HCT116 (cell line): ENCODE measurements at regions not wholly inside any gene's neighbourhood (a gene's known extent, or its start where the extent isn't known, plus 50 kb on each side); places are given as distances from the start of the nearest gene placed in this dataset.

Experiments
- CTCF ChIP-seq, 3 experiments: fragments of 200-600 bp in 1 of 3; sonication (generic) in 1 of 3; IDR thresholded peaks in 2 of 3; conservative IDR thresholded peaks in 1 of 3; 2 replicates each; pipeline ENCODE4 v1.5.1; 2012 to 2017; ENCODE audit warnings: low read depth in 2 of 3, low read length in 2 of 3, antibody characterized with exemption in 1 of 3, borderline replicate concordance in 1 of 3, control low read depth in 1 of 3, mild to moderate bottlenecking in 1 of 3, mixed read lengths in 1 of 3, mixed run types in 1 of 3, moderate library complexity in 1 of 3; ENCODE audit not compliant: insufficient read depth in 1 of 3
- EGR1 ChIP-seq: IDR thresholded peaks from 2 replicates; pipeline ENCODE4 v1.6.1; 2012; ENCODE audit warnings: low read depth

- TF ChIP-seq EGR1 (no peak), CTCF (IDR thresholded peaks at IDR 0.05 in 2 of 3, conservative IDR thresholded peaks at IDR 0.05 in 1 of 3; ENCODE audit: borderline replicate concordance in 1 of 3, insufficient read depth in 1 of 3, low read depth in 2 of 3, low read length in 2 of 3) (no peak)
Measured at GRCh38 chr1:167165948-167166689, 54.6 kb upstream of the POU2F1 start.
